ENCODE measurements at regions not wholly inside any gene's neighbourhood (a gene's known extent, or its start where the extent isn't known, plus 50 kb on each side); places are given as distances from the start of the nearest gene placed in this dataset.

GRCh38 chr4:135144498-135144897 lies 942.9 kb upstream of the PABPC4L start:
- Histone ChIP-seq H3K27me3 (no peaks in the 10 kb centered on the region), H3K36me3 (no peaks in the 10 kb centered on the region), H3K4me3 (no peak overlapping the region), H3K9me3 (no peaks in the 10 kb centered on the region), H3K4me1 (no peaks in the 10 kb centered on the region), H3K27ac (no peak overlapping the region)
- 60 to 88% methylated on average over 1 of the region's 1 CpG for WGBS, 2 donors
- TF ChIP-seq POLR2A (IDR thresholded peaks at IDR 0.05), result no peak
- no peak for TF ChIP-seq CTCF (IDR thresholded peaks at IDR 0.05)
- intact Hi-C loops (cut with DNase I), result no loop called here
- DNase-seq, result no peak

DNA sequence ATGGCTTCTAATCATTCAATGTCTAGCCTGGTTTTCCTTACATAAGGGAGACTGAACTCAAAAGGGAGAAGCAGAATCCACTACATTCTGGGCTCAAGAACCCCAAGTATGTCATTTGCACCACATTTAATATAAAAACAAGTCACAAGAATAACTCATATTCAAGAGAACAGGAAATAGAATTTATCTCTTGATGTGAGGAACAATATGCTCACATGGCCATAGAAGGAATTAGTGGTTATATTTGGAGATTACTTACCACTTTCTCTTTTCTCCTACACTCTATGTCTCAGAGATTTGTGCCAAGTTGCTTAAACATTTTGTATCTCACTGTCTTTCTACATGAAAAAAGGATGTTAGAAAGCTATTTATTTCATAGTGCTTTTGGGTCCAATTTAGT lies 922.6 kb upstream of the PABPC4L start:
- Histone ChIP-seq H3K27me3 (no peaks in the 10 kb centered on the region), H3K36me3 (no peaks in the 10 kb centered on the region), H3K4me3 (no peak overlapping the region), H3K9me3 (no peaks in the 10 kb centered on the region), H3K27ac (no peak overlapping the region), H3K4me1 (no peaks in the 10 kb centered on the region)
- TF ChIP-seq CTCF (IDR thresholded peaks at IDR 0.05) (no peak), POLR2A (IDR thresholded peaks at IDR 0.05) (no peak)
- intact Hi-C loops (cut with DNase I), result no loop called here
- no peak for DNase-seq

- DNase-seq, result no peak
- no peaks in the 10 kb centered on the region for H3K9me3 ChIP-seq
- intact Hi-C loops (cut with DNase I), result no loop called here
- H3K36me3 ChIP-seq, result no peaks in the 10 kb centered on the region
- H3K27me3 ChIP-seq, result no peaks in the 10 kb centered on the region
- no peak overlapping the region for H3K4me3 ChIP-seq
- 82 to 100% methylated on average over 1 of the region's 1 CpG for WGBS, 2 donors
- H3K4me1 ChIP-seq, result no peaks in the 10 kb centered on the region
- H3K27ac ChIP-seq, result no peak overlapping the region
- TF ChIP-seq POLR2A (IDR thresholded peaks at IDR 0.05), result no peak
- no peak for TF ChIP-seq CTCF (IDR thresholded peaks at IDR 0.05)
Measured at GRCh38 chr4:135123632-135124031, 922.0 kb upstream of the PABPC4L start.

DNA sequence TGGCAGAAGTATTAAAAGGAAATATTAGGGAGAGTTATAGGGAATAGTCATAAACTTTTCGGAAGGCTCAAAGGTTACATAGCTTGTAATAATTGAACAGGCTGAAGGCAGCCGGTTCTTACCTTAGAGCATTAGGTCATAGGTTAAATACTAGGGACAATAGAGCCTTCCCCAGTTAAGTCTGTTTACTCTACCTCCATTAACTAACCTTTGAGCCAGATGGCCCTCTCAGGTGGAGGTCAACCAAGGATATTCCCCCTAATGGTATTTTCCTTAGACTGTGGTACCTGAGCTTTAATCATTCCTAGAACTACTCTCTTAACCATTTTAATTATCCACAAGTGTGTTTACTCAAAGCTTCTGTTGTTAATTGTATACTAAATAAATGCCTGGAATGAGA lies 920.9 kb upstream of the PABPC4L start:
- no peak overlapping the region for H3K4me3 ChIP-seq
- 62 to 75% methylated on average over 2 of the region's 2 CpGs for WGBS, 2 donors
- TF ChIP-seq POLR2A (IDR thresholded peaks at IDR 0.05) (no peak), CTCF (IDR thresholded peaks at IDR 0.05) (no peak)
- no peaks in the 10 kb centered on the region for H3K27me3 ChIP-seq
- no peaks in the 10 kb centered on the region for H3K36me3 ChIP-seq
- no peaks in the 10 kb centered on the region for H3K4me1 ChIP-seq
- DNase-seq, result no peak
- H3K27ac ChIP-seq, result no peak overlapping the region
- intact Hi-C loops (cut with DNase I), result no loop called here
- no peaks in the 10 kb centered on the region for H3K9me3 ChIP-seq

DNA sequence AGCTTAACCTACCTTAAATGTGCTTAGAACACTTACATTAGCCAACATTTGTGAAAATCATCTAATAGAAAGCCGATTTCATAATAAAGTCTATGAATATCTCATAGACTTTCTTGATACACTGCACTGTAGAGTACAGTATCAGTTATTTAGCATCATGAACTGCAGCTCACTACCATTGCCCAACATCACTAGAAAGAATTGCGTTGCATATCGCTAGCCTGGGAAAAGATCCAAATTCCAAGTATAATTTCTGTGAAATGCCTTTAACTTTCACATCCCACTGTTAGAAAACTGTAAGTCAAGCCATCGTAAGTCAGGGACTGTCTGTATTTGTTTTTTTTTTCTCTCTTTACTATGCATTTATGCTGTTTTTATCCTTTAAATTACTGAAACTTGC lies 918.6 kb upstream of the PABPC4L start:
- H3K27me3 ChIP-seq, result no peaks in the 10 kb centered on the region
- DNase-seq, result no peak
- H3K4me1 ChIP-seq, result no peaks in the 10 kb centered on the region
- no peak overlapping the region for H3K4me3 ChIP-seq
- WGBS, 2 donors, result 71 to 73% methylated on average over 4 of the region's 4 CpGs
- H3K36me3 ChIP-seq, result no peaks in the 10 kb centered on the region
- no peak for TF ChIP-seq CTCF (IDR thresholded peaks at IDR 0.05)
- no peak for TF ChIP-seq POLR2A (IDR thresholded peaks at IDR 0.05)
- intact Hi-C loops (cut with DNase I), result no loop called here
- no peak overlapping the region for H3K27ac ChIP-seq
- H3K9me3 ChIP-seq, result no peaks in the 10 kb centered on the region
